C4-2B (cell line): ENCODE measurements at regions not wholly inside any gene's neighbourhood (a gene's known extent, or its start where the extent isn't known, plus 50 kb on each side); places are given as distances from the start of the nearest gene placed in this dataset.

Experiments used
- CTCF ChIP-seq: fragments of 450-650 bp; conservative IDR thresholded peaks from 2 replicates; pipeline ENCODE4 v1.5.1; 2017; ENCODE audit warnings: mild to moderate bottlenecking
- ZFX ChIP-seq: fragments of 450-650 bp; IDR thresholded peaks from 2 replicates; pipeline ENCODE4 v1.6.1; 2017

DNA sequence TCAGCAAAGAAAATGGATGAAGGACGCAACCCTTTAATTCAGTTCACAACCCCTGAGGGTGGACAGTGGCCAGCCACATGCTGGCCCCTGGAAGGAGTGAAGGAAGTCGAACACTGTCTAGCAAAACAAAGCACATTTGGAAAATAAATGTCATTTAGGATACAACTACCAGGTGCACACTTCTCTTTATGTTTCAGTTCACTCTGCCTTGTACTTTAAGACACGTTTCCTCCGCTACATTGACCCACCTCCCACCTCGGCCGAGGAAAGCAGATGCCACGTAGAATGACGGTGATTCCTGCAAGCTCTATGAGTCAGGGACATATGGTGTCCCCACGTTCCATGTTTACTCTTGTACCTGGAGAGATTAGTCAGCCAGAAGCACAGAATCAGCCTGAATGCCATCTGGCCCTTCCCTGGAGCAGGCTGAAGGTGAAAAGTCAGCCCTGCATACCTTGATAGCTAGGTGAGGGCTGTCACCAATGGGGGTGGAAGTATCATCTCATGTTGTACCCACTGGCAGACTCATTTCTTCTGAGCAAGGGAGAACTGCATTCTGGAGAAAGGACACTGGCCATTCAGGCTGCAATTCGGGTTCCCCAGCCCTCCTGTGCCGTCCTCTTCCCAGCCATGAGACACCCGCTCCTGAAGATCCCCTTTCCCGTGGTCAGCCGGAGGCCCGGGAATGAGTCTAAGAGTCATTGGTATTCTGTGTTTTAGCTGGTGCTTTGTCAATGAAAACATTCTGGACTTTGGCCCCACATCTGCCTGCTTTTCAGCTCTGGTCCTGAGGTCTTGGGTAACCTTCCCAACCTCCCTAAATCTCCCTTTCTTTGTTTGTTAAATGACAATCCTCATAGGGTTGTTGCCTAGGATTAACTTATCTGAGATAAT lies 60.6 kb downstream of the FOXA2 start:
- no peak for TF ChIP-seq CTCF
- TF ChIP-seq ZFX = no peak
